DMS153 treated with DMSO at 0.1 percent for 48 hours (cell line): ENCODE measurements at regions not wholly inside any gene's neighbourhood (a gene's known extent, or its start where the extent isn't known, plus 50 kb on each side); places are given as distances from the start of the nearest gene placed in this dataset.
A peak's percentile ranks its signal among the peaks of the same experiment; 100 is the strongest.
"Not testable (repeated sequence)": the region's sequence is repeated elsewhere in the genome, so short reads cannot be mapped to it uniquely, and the experiment has no call there.

Experiments used
- DNase-seq: peaks from one replicate; lab custom pipeline; 2025; ENCODE audit not compliant: unreplicated experiment; lab: John Stamatoyannopoulos, UW

DNA sequence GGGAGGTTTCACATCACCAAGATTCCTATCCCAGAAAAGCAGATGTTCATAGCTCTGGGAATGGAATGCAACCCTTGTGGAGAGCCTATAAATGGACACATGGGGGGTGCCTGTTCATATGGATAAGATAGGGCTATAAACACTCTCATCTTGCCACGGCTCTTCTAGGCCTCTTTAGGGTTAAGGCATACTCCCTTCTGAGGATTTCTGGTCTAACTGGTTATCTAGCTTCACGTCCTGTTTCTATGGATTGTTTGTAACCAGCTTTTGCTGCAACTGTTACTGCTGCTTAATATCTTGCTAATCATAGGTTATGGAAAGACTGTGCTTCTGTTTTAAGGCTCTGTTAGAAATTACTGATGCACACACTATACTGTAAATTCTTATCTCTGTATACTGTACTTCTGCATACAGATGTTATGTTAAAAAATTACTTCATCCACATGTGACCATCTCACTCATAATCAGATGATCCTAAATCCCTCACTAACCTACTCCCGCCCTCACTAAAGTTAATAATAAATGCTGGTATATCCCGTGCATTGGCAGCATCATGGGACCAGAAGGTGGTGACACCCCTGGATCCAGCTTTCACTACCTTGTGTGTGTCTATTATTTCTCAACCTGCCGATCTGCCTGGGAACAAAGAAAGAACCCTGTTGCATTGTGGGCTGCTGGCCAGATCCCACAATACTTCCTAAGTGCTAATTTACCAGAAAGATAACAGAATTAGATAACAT lies 68.7 kb downstream of the PRKAB2 start:
- not testable (repeated sequence) for DNase-seq

DNA sequence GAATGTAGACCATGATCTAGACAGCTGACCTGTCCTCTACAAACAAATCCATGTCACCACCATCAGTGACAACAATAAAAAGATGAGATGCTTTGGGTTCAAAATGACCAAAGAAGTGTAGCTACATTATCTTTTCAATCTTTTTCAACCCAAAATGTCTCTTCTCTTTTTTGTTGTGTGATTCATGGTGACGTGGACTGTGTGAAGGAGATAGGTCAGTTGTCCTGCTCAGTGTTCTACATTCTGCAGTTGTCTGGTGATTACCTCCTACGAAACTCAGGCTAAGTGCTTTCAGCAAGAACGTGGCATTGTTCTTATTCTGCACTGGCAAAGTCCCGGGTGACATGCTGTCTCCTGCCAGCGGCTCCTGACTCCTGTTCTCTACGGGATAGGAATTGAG lies 73.1 kb downstream of the PRKAB2 start:
- DNase-seq: no peak

DNA sequence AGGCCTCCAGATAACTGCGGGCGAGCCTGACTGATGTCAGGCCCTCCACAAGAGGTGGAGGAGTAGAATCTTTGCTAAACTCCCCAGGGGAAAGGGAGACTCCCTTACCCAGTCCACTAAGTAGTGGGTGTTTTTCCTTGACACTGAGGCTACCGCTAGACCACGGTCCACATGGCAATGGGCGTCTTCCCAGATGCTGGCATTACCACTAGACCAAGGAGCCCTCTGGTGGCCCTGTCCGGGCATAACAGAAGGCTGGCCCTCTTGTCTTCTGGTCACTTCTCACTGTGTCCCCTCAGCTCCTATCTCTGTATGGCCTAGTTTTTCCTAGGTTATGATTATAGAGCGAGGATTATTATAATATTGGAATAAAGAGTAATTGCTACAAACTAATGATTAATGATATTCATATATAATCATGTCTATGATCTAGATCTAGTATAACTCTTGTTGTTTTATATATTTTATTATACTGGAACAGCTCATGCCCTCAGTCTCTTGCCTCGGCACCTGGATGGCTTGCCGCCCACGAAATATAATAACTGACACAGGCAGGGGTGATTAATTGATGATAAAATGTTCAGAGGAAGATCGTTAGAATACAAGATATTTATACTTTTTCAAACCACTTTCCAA lies 73.8 kb downstream of the PRKAB2 start:
- peak; percentile 17 for DNase-seq

- DNase-seq: no peak
Measured at GRCh38 chr1:147095691-147096090, 76.6 kb downstream of the PRKAB2 start.

GRCh38 chr1:147091801-147092200 lies 80.5 kb downstream of the PRKAB2 start:
- DNase-seq: no peak

DNA sequence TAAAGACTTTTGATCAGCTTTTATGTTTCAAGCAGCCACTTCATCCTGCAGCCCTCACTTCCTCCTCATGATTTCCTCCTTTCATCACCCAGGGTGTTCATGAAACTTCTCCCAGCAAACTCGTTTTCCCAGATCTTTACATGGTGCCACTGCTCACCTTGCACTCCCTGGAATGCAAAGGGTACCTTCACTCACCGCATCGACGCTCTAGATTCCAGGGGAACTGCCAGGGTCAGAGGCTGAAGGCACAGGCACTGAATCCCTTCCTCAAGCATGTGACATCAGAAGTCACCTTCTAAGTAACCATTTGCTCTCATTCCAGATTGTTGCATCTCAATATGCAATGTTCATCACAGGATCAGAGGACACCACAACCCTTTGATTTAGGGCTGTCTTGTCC lies 82.8 kb downstream of the PRKAB2 start:
- no peak for DNase-seq

DNA sequence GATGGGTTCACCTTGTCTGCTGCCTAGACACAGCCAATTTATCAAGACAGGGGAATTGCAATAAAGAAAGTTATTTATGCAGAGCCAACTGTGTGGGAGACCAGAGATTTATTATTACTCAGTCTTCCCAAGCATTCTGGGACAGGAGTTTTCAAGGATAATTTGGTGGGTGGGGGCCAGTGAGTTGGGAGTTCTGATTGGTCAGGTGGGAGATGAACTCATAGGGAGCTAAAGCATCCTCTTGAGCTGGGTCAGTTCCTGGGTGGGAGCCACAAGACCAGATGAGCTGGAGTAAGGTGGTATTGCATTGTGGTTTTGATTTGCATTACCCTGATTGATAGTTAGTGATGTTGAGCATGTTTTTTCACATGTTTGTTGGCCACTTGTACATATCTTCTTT lies 86.1 kb downstream of the PRKAB2 start:
- no peak for DNase-seq

DNA sequence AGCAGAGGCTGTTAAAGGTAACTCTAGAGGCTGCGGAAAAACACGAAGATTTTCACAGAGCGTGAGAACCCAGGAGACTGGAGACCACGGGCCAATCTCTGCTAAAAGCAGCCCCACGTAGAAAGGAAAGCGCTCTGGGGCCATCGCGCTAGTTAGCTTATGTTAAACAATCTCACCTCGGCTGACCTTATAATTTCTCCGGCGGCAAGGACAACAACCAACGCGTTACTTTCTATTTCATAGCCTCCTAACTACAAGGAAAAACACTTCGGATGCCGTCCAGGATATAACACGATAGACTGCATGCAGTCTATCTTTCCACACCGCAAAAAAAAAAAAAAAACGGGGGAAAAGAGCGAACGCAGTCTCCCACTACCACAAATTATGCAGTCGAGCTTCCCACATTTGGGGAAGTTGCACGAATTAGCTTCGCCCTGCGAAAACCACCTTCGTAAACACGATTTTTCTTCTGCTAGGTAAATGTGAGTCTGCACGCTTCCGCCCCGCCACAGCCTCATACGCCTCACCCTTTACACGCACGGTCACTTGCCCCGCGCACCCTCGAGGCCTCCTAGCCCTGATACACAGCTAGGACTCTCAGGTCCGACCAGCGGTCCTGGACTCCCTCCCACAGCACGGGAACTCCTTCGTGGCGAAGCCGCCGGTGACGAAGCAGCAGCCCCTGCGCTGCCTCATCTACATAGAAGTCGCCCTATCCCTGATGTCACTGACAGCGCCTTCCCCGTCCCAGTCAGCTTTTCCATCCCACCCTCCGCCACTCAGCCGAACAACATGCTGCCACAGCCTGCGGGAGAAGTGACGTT lies 87.8 kb downstream of the PRKAB2 start:
- DNase-seq: peak; percentile 83

- peak; percentile 69 for DNase-seq
Measured at GRCh38 chr1:147083919-147084272, 88.4 kb downstream of the PRKAB2 start.

- no peak for DNase-seq
Measured at GRCh38 chr1:147080671-147081394, 91.4 kb downstream of the PRKAB2 start.

GRCh38 chr1:147080006-147080661 lies 92.1 kb downstream of the PRKAB2 start:
- peak; percentile 52 for DNase-seq

GRCh38 chr1:147079400-147080005 lies 92.8 kb downstream of the PRKAB2 start:
- no peak for DNase-seq

- no peak for DNase-seq
Measured at GRCh38 chr1:147078606-147079399, 93.5 kb downstream of the PRKAB2 start.

DNA sequence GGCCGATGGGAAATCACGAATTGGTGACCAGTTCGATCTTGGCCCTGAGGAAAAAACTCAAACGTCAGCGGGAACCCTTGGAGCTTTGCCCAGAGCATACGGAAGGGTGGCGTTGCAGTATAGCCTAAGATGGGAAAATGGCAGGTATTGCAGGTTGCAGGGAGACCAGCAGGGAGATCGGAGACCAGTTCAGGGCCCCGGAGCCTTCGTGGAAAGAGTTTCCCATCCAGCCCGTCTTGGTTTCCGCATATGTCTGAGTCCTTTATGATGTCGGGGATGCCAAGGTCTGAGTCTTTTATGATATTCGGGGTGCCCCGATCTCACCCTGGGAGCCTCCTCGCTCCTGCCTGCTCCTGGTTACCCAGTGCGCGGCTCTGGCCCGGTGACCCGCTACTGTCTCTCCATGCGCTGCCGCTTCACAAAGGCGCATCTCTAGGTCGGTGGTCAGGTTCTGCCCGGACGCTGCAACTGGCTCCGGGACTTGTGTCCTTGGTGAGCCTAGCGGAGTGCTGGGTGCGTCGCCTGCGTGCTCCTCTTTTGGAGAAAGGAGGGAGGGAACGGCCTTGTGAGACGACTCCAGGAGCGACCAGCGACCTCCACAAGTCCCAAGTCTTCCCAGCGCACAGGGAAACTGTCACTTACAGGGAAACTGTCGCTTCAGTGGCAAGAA lies 94.2 kb downstream of the PRKAB2 start:
- DNase-seq: no peak

GRCh38 chr1:147077523-147077922 lies 94.7 kb downstream of the PRKAB2 start:
- no peak for DNase-seq

GRCh38 chr1:147077081-147077480 lies 95.2 kb downstream of the PRKAB2 start:
- no peak for DNase-seq

GRCh38 chr1:147076442-147076841 lies 95.8 kb downstream of the PRKAB2 start:
- DNase-seq: no peak

GRCh38 chr1:147072482-147073432 lies 99.5 kb downstream of the PRKAB2 start:
- no peak for DNase-seq
